ENCODE measurements at regions not wholly inside any gene's neighbourhood (a gene's known extent, or its start where the extent isn't known, plus 50 kb on each side); places are given as distances from the start of the nearest gene placed in this dataset.
"Not testable (repeated sequence)": the region's sequence is repeated elsewhere in the genome, so short reads cannot be mapped to it uniquely, and the experiment has no call there.

GRCh38 chr5:103860327-103860726 lies 297.7 kb upstream of the NUDT12 start:
- H3K27me3 ChIP-seq = no peaks in the 10 kb centered on the region
- no peak for TF ChIP-seq CTCF (IDR thresholded peaks at IDR 0.05)
- intact Hi-C loops (cut with DNase I; ENCODE audit: low total_unique reads) = no loop called here
- no peak for DNase-seq
- H3K4me1 ChIP-seq = no peaks in the 10 kb centered on the region
- H3K9me3 ChIP-seq = no peaks in the 10 kb centered on the region
- no peak overlapping the region for H3K4me3 ChIP-seq
- H3K27ac ChIP-seq = no peak overlapping the region
- H3K36me3 ChIP-seq = no peaks in the 10 kb centered on the region

- H3K36me3 ChIP-seq; H3K27me3 ChIP-seq; H3K4me1 ChIP-seq; H3K27ac ChIP-seq; H3K4me3 ChIP-seq; intact Hi-C loops (cut with DNase I; ENCODE audit: low total_unique reads); H3K9me3 ChIP-seq; DNase-seq: not testable (repeated sequence)
Observed at GRCh38 chr5:103858367-103858766, 295.8 kb upstream of the NUDT12 start.

GRCh38 chr5:103851091-103851490 lies 288.5 kb upstream of the NUDT12 start:
- Histone ChIP-seq H3K27ac (no peak overlapping the region), H3K4me3 (no peak overlapping the region), H3K36me3 (no peaks in the 10 kb centered on the region), H3K27me3 (no peaks in the 10 kb centered on the region), H3K9me3 (no peaks in the 10 kb centered on the region), H3K4me1 (no peaks in the 10 kb centered on the region)
- no peak for TF ChIP-seq CTCF (IDR thresholded peaks at IDR 0.05)
- intact Hi-C loops (cut with DNase I; ENCODE audit: low total_unique reads) = no loop called here
- no peak for DNase-seq

- intact Hi-C loops (cut with DNase I; ENCODE audit: low total_unique reads) = no loop called here
- Histone ChIP-seq H3K36me3 (no peaks in the 10 kb centered on the region), H3K9me3 (no peaks in the 10 kb centered on the region), H3K27ac (no peak overlapping the region), H3K4me3 (no peak overlapping the region), H3K4me1 (no peaks in the 10 kb centered on the region), H3K27me3 (no peaks in the 10 kb centered on the region)
- no peak for TF ChIP-seq CTCF (IDR thresholded peaks at IDR 0.05)
- no peak for DNase-seq
Observed at GRCh38 chr5:103849934-103850333, 287.3 kb upstream of the NUDT12 start.

- no peak for DNase-seq
- H3K4me1 ChIP-seq = no peaks in the 10 kb centered on the region
- no peak overlapping the region for H3K4me3 ChIP-seq
- no peaks in the 10 kb centered on the region for H3K27me3 ChIP-seq
- no peaks in the 10 kb centered on the region for H3K9me3 ChIP-seq
- H3K36me3 ChIP-seq = no peaks in the 10 kb centered on the region
- H3K27ac ChIP-seq = no peak overlapping the region
- TF ChIP-seq CTCF (IDR thresholded peaks at IDR 0.05) = no peak
- intact Hi-C loops (cut with DNase I; ENCODE audit: low total_unique reads) = no loop called here
Observed at GRCh38 chr5:103847060-103847459, 284.5 kb upstream of the NUDT12 start.

GRCh38 chr5:103842936-103843335 lies 280.3 kb upstream of the NUDT12 start:
- H3K4me1 ChIP-seq = no peaks in the 10 kb centered on the region
- no peaks in the 10 kb centered on the region for H3K27me3 ChIP-seq
- DNase-seq = no peak
- TF ChIP-seq CTCF (IDR thresholded peaks at IDR 0.05) = no peak
- H3K4me3 ChIP-seq = no peak overlapping the region
- H3K27ac ChIP-seq = no peak overlapping the region
- no peaks in the 10 kb centered on the region for H3K36me3 ChIP-seq
- intact Hi-C loops (cut with DNase I; ENCODE audit: low total_unique reads) = no loop called here
- H3K9me3 ChIP-seq = no peaks in the 10 kb centered on the region
